SU-DHL-6 (cell line): ENCODE measurements at regions not wholly inside any gene's neighbourhood (a gene's known extent, or its start where the extent isn't known, plus 50 kb on each side); places are given as distances from the start of the nearest gene placed in this dataset.

Source experiments
- CTCF ChIP-seq: fragments of 200-600 bp; sonication (generic); IDR thresholded peaks from one replicate; pipeline ENCODE4 v1.5.1; 2017; ENCODE audit warnings: antibody characterized with exemption, mild to moderate bottlenecking, low read length, moderate library complexity; ENCODE audit not compliant: insufficient read depth, poor library complexity, severe bottlenecking
- EZH2phosphoT487 ChIP-seq: fragments of 200-600 bp; sonication (generic), shearing (Covaris generic); conservative IDR thresholded peaks from 2 replicates; pipeline ENCODE4 v1.6.1; 2018; ENCODE audit warnings: mild to moderate bottlenecking, antibody characterized with exemption, low read length, moderate library complexity, mixed read lengths

DNA sequence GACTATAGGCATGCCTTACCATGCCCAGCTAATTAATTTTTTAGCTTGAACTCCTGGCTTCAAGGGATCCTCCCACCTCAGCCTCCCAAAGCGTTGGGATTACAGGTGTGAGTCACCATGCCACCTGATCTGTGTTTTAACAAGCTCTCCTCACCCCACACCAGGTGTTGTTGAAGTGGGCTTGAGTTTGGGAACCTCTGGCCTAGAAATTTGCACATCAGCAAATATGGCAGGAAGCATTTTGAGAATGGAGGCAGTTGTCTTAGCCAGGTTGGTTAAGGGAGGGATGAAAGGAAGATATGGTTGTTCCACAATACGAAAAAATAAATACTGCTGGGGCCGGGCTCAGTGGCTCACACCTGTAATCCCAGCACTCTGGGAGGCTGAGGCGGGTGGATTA lies 433.1 kb downstream of the TYW1 start:
- no peak for TF ChIP-seq CTCF
- TF ChIP-seq EZH2phosphoT487: no peak
